Panc1 (cell line): ENCODE measurements at regions not wholly inside any gene's neighbourhood (a gene's known extent, or its start where the extent isn't known, plus 50 kb on each side); places are given as distances from the start of the nearest gene placed in this dataset.

Experiments used
- ATAC-seq: fragments of 200-7000 bp; cut with Tn5 transposase; 2 replicates; pipeline ENCODE4 v1.9.1; 2020; ENCODE audit warnings: mild to moderate bottlenecking, moderate library complexity
- BruUV-seq: library from RNA; stranded (reverse); fragments of 400-500 nt; replicated peaks from 2 replicates; lab custom pipeline; 2021; lab: Mats Ljungman, UMichigan
- CTCF ChIA-PET: fragments of 300-600 bp; sonication (Branson Sonifier 250); formaldehyde crosslinking; loops from one replicate; lab custom pipeline; 2022; ENCODE audit warnings: antibody characterized with exemption; lab: Charles Lee
- POLR2A ChIA-PET: fragments of 300-600 bp; sonication (Branson Sonifier 250); formaldehyde crosslinking; loops from one replicate; lab custom pipeline; 2022; ENCODE audit warnings: antibody characterized with exemption; lab: Charles Lee
- DNase-seq: peaks from one replicate; pipeline ENCODE4 v3.0.0-alpha.2; 2010; ENCODE audit warnings: low read depth, low spot score
- H3K27ac ChIP-seq: 2 replicates; pipeline ENCODE4 v1.5.1; 2011; ENCODE audit warnings: mild to moderate bottlenecking, low read length, inconsistent platforms
- H3K27me3 ChIP-seq: fragments of 200-500 bp; sonication (Bioruptor generic); 2 replicates; pipeline ENCODE4 v1.6.0; 2014; ENCODE audit warnings: low read length, inconsistent platforms; ENCODE audit not compliant: control insufficient read depth, insufficient read depth
- H3K36me3 ChIP-seq: fragments of 200-500 bp; sonication (Bioruptor generic); 2 replicates; pipeline ENCODE4 v1.5.1; 2014; ENCODE audit warnings: inconsistent platforms, mild to moderate bottlenecking, low read length, moderate library complexity; ENCODE audit not compliant: control insufficient read depth, insufficient read depth
- H3K4me1 ChIP-seq: 2 replicates; pipeline ENCODE4 v1.5.1; 2011; ENCODE audit warnings: inconsistent platforms, mild to moderate bottlenecking, low read length, moderate library complexity; ENCODE audit not compliant: control insufficient read depth, insufficient read depth
- H3K4me3 ChIP-seq, 2 experiments: 2 replicates each; pipeline ENCODE4 v1.5.1; 2011 to 2012; ENCODE audit warnings: low read depth in 2 of 2, low read length in 2 of 2, mild to moderate bottlenecking in 2 of 2, inconsistent platforms in 1 of 2, moderate library complexity in 1 of 2
- H3K9me3 ChIP-seq: fragments of 200-500 bp; sonication (Bioruptor generic); 2 replicates; pipeline ENCODE4 v1.5.1; 2014; ENCODE audit warnings: low read depth, mild to moderate bottlenecking, inconsistent platforms, low read length, moderate library complexity; ENCODE audit not compliant: control insufficient read depth, insufficient read depth
- POLR2AphosphoS5 ChIP-seq: IDR thresholded peaks from 2 replicates; pipeline ENCODE4 v1.6.1; 2012; ENCODE audit warnings: mild to moderate bottlenecking, low read depth, low read length, moderate library complexity
- SIN3A ChIP-seq: IDR thresholded peaks from 2 replicates; pipeline ENCODE4 v1.6.1; 2012; ENCODE audit warnings: low read depth, mild to moderate bottlenecking, low read length, moderate library complexity, borderline replicate concordance; ENCODE audit not compliant: insufficient read depth
- TCF7L2 ChIP-seq: IDR thresholded peaks from 2 replicates; pipeline ENCODE4 v1.6.1; 2011; ENCODE audit warnings: mild to moderate bottlenecking, low read depth, low read length, inconsistent platforms
- in situ Hi-C: cut with HindIII; loops from 2 replicates; pipeline ENCODE4 v1.10.0; 2016; ENCODE audit warnings: low sequenced_read_pairs, low pct_unique_long_range_greater_than_20kb
- intact Hi-C: fragments of 100-400 bp; cut with micrococcal nuclease; formaldehyde crosslinking; loops from one replicate; pipeline ENCODE4 v1.10.0; 2022; ENCODE audit not compliant: unreplicated experiment
- TF ChIP-seq, protein P1 (sequence below): fragments of 450-650 bp; IDR thresholded peaks from 2 replicates; pipeline ENCODE4 v1.5.1; 2017; ENCODE audit warnings: mild to moderate bottlenecking
- TF ChIP-seq, protein P2 (sequence below), 2 experiments: IDR thresholded peaks; 2 replicates each; pipeline ENCODE4 v1.6.1; 2011 to 2012; ENCODE audit warnings: low read depth in 2 of 2, control low read depth in 1 of 2, low read length in 1 of 2, mild to moderate bottlenecking in 1 of 2, moderate library complexity in 1 of 2; ENCODE audit not compliant: insufficient read depth in 1 of 2

DNA sequence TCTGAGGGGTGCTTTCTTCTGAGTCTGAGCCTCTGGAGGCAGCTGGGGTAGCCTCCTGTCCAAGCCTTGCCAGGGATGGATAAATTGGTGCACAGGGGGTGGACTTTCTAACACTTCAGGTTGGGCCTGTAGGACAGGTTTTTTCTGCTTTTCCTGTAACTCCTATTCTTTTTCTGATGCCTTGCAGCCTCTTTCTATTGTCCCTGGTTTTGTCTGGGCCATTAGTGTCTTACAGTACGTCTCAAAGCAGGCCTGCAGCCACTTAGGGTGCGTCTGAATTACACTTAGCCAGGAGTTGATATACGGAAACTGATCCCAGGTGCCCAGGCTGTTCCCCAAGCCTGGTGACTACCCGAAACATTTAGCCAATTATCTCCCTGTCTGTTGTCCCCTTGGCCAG is 213.3 kb upstream of the HTR2A start:
- Histone ChIP-seq H3K9me3 (no peaks in the 10 kb centered on the region), H3K4me1 (no peaks in the 10 kb centered on the region), H3K4me3 (no peak overlapping the region), H3K27me3 (no peaks in the 10 kb centered on the region), H3K36me3 (no peaks in the 10 kb centered on the region), H3K27ac (no peak overlapping the region)
- intact Hi-C loops (no loop called here), in situ Hi-C loops (no loop called here)
- CTCF ChIA-PET: no interaction called here
- POLR2A ChIA-PET: no interaction called here
- ATAC-seq (no peak), DNase-seq (no peak)
- TF ChIP-seq, protein P1, sequence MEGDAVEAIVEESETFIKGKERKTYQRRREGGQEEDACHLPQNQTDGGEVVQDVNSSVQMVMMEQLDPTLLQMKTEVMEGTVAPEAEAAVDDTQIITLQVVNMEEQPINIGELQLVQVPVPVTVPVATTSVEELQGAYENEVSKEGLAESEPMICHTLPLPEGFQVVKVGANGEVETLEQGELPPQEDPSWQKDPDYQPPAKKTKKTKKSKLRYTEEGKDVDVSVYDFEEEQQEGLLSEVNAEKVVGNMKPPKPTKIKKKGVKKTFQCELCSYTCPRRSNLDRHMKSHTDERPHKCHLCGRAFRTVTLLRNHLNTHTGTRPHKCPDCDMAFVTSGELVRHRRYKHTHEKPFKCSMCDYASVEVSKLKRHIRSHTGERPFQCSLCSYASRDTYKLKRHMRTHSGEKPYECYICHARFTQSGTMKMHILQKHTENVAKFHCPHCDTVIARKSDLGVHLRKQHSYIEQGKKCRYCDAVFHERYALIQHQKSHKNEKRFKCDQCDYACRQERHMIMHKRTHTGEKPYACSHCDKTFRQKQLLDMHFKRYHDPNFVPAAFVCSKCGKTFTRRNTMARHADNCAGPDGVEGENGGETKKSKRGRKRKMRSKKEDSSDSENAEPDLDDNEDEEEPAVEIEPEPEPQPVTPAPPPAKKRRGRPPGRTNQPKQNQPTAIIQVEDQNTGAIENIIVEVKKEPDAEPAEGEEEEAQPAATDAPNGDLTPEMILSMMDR: no peak
- no TSS peak for BruUV-seq

DNA sequence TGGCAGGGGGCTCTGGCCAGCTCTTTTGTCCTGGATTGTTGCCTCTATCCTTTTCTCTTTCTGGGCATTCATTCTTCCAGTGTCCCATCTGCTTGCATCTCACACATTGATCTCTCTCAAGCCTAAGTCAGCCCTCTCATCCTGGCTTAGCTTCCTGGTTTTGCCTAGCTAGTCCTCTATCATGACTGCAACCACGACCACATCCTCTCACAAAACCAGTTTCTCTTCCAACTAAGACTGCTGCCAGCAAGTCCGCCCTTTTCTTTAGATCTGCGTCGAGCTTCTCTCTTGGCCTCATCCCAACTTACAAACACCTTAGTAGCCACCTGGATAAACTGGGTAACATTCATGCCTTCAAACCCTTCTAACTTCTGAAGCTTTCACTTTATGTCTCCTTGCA is 212.2 kb upstream of the HTR2A start:
- ChIA-PET POLR2A (no interaction called here), CTCF (no interaction called here)
- H3K4me1 ChIP-seq: no peaks in the 10 kb centered on the region
- no peaks in the 10 kb centered on the region for H3K9me3 ChIP-seq
- intact Hi-C loops: no loop called here
- no peak overlapping the region for H3K4me3 ChIP-seq
- ATAC-seq: no peak
- H3K36me3 ChIP-seq: no peaks in the 10 kb centered on the region
- no peaks in the 10 kb centered on the region for H3K27me3 ChIP-seq
- TF ChIP-seq, protein P1: no peak
- TF ChIP-seq, protein P2, sequence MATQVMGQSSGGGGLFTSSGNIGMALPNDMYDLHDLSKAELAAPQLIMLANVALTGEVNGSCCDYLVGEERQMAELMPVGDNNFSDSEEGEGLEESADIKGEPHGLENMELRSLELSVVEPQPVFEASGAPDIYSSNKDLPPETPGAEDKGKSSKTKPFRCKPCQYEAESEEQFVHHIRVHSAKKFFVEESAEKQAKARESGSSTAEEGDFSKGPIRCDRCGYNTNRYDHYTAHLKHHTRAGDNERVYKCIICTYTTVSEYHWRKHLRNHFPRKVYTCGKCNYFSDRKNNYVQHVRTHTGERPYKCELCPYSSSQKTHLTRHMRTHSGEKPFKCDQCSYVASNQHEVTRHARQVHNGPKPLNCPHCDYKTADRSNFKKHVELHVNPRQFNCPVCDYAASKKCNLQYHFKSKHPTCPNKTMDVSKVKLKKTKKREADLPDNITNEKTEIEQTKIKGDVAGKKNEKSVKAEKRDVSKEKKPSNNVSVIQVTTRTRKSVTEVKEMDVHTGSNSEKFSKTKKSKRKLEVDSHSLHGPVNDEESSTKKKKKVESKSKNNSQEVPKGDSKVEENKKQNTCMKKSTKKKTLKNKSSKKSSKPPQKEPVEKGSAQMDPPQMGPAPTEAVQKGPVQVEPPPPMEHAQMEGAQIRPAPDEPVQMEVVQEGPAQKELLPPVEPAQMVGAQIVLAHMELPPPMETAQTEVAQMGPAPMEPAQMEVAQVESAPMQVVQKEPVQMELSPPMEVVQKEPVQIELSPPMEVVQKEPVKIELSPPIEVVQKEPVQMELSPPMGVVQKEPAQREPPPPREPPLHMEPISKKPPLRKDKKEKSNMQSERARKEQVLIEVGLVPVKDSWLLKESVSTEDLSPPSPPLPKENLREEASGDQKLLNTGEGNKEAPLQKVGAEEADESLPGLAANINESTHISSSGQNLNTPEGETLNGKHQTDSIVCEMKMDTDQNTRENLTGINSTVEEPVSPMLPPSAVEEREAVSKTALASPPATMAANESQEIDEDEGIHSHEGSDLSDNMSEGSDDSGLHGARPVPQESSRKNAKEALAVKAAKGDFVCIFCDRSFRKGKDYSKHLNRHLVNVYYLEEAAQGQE (IDR thresholded peaks at IDR 0.05; ENCODE audit: insufficient read depth in 1 of 2, low read depth in 2 of 2, low read length in 1 of 2): no peak
- TF ChIP-seq TCF7L2: no peak
- TF ChIP-seq SIN3A: no peak
- TF ChIP-seq POLR2AphosphoS5: no peak
- no peak overlapping the region for H3K27ac ChIP-seq
- BruUV-seq: no TSS peak
- DNase-seq: no peak
- in situ Hi-C loops: no loop called here
